Sigmoid colon (tissue), 4 donors: ENCODE measurements at regions not wholly inside any gene's neighbourhood (a gene's known extent, or its start where the extent isn't known, plus 50 kb on each side); places are given as distances from the start of the nearest gene placed in this dataset.

Experiments
- EP300 ChIP-seq, 4 donors: sonication (generic); formaldehyde crosslinking; IDR thresholded peaks; one replicate each; pipeline ENCODE4 v1.6.1; 2017; ENCODE audit warnings: antibody characterized with exemption in 4 of 4
- POLR2AphosphoS5 ChIP-seq, 4 donors: sonication (generic); formaldehyde crosslinking; IDR thresholded peaks; one replicate each; pipeline ENCODE4 v1.6.1; 2017; ENCODE audit warnings: antibody characterized with exemption in 4 of 4

- no peak for TF ChIP-seq POLR2AphosphoS5 (IDR thresholded peaks at IDR 0.05)
- no peak for TF ChIP-seq EP300 (IDR thresholded peaks at IDR 0.05)
Measured at GRCh38 chr13:84574851-84575250, 692.6 kb upstream of the SLITRK1 start.
